H1 (cell line): ENCODE measurements at regions not wholly inside any gene's neighbourhood (a gene's known extent, or its start where the extent isn't known, plus 50 kb on each side); places are given as distances from the start of the nearest gene placed in this dataset.

Experiments used
- CTCF ChIA-PET: fragments of 300-600 bp; sonication (Branson Sonifier 250); formaldehyde crosslinking; loops from one replicate; lab custom pipeline; 2021; ENCODE audit not compliant: partially characterized antibody; lab: Charles Lee
- POLR2A ChIA-PET: fragments of 300-600 bp; sonication (Branson Sonifier 250); formaldehyde crosslinking; loops from one replicate; lab custom pipeline; 2021; ENCODE audit warnings: inconsistent platforms; ENCODE audit not compliant: partially characterized antibody; lab: Charles Lee
- DNase-seq, 2 experiments: peaks; one replicate each; pipeline versions ENCODE4 v3.0.0 to v3.0.0-alpha.2; 2010 to 2022; ENCODE audit warnings: low spot score in 2 of 2, low read depth in 1 of 2, mixed read lengths in 1 of 2
- FAIRE-seq: peaks from 2 replicates; lab custom pipeline; 2011; peaks lifted over from hg19 to GRCh38; lab: Jason Lieb, UNC
- H2AFZ ChIP-seq: 2 replicates; pipeline ENCODE4 v1.8.1; 2012; ENCODE audit warnings: low read length, inconsistent platforms
- H2AK5ac ChIP-seq: 2 replicates; pipeline ENCODE4 v1.6.1; 2013; ENCODE audit warnings: low read depth, low read length
- H2BK120ac ChIP-seq: replicated peaks from 2 replicates; pipeline ENCODE3; 2013; ENCODE audit warnings: low read depth, low read length, inconsistent platforms
- H2BK12ac ChIP-seq: 2 replicates; pipeline ENCODE4 v1.6.1; 2013; ENCODE audit warnings: low read depth, low read length
- H2BK15ac ChIP-seq: 2 replicates; pipeline ENCODE4 v1.6.1; 2013; ENCODE audit warnings: low read length
- H2BK20ac ChIP-seq: 2 replicates; pipeline ENCODE4 v1.6.1; 2013; ENCODE audit warnings: low read length
- H2BK5ac ChIP-seq: 2 replicates; pipeline ENCODE4 v1.6.1; 2013; ENCODE audit warnings: low read depth, low read length
- H3K14ac ChIP-seq: 2 replicates; pipeline ENCODE4 v1.6.1; 2013; ENCODE audit warnings: inconsistent platforms; ENCODE audit not compliant: insufficient read length
- H3K18ac ChIP-seq: 2 replicates; pipeline ENCODE4 v1.6.1; 2013; ENCODE audit warnings: low read length; ENCODE audit errors: extremely low read depth
- H3K23ac ChIP-seq: 2 replicates; pipeline ENCODE4 v1.6.1; 2013; ENCODE audit warnings: inconsistent platforms; ENCODE audit not compliant: insufficient read length
- H3K23me2 ChIP-seq: 2 replicates; pipeline ENCODE4 v1.6.1; 2013; ENCODE audit warnings: low read depth, low read length
- H3K27ac ChIP-seq: 2 replicates; pipeline ENCODE4 v1.6.1; 2011; ENCODE audit warnings: low read depth, low read length, inconsistent platforms
- H3K27me3 ChIP-seq, 4 experiments: replicated peaks in 1 of 4; 1 replicate in 1 of 4; 2 replicates in 3 of 4; pipeline versions ENCODE4 v1.6.1 to v1.8.1; 2011 to 2013; ENCODE audit warnings: low read length in 3 of 4, mild to moderate bottlenecking in 3 of 4, inconsistent platforms in 2 of 4, mixed read lengths in 2 of 4, moderate library complexity in 1 of 4; ENCODE audit not compliant: control insufficient read depth in 3 of 4, insufficient read depth in 3 of 4; ENCODE audit errors: extremely low read depth in 1 of 4
- H3K36me3 ChIP-seq, 4 experiments: 2 replicates each; pipeline versions ENCODE4 v1.6.1 to v1.8.1; 2011 to 2013; ENCODE audit warnings: mild to moderate bottlenecking in 4 of 4, low read length in 3 of 4, moderate library complexity in 2 of 4, control low read depth in 1 of 4, inconsistent platforms in 1 of 4; ENCODE audit not compliant: insufficient read depth in 4 of 4, control insufficient read depth in 2 of 4
- H3K4ac ChIP-seq: replicated peaks from 2 replicates; pipeline ENCODE3; 2013; ENCODE audit warnings: low read length, low read depth, mixed read lengths, inconsistent platforms; ENCODE audit not compliant: insufficient read length
- H3K4me1 ChIP-seq, 4 experiments: replicated peaks in 1 of 4; 1 replicate in 1 of 4; 2 replicates in 3 of 4; pipeline versions ENCODE4 v1.6.1 to v1.8.1; 2011 to 2013; ENCODE audit warnings: low read length in 3 of 4, inconsistent platforms in 2 of 4, mixed read lengths in 1 of 4; ENCODE audit not compliant: insufficient read depth in 4 of 4, control insufficient read depth in 3 of 4
- H3K4me2 ChIP-seq, 2 experiments: 2 replicates each; pipeline versions ENCODE4 v1.6.1 to v1.8.1; 2011 to 2013; ENCODE audit warnings: low read depth in 2 of 2, low read length in 2 of 2, control low read depth in 1 of 2, inconsistent platforms in 1 of 2, mild to moderate bottlenecking in 1 of 2; ENCODE audit not compliant: insufficient read depth in 1 of 2
- H3K4me3 ChIP-seq, 4 experiments: fragments of 200-600, 300-600 bp in 1 of 4; sonication (generic), shearing (Covaris generic), sonication (Bioruptor Twin) in 1 of 4; 2 replicates each; pipeline versions ENCODE4 v1.5.1 to v1.8.1; 2011 to 2016; ENCODE audit warnings: low read length in 4 of 4, low read depth in 3 of 4, control low read depth in 2 of 4, inconsistent platforms in 2 of 4, mild to moderate bottlenecking in 2 of 4, mixed read lengths in 1 of 4, moderate library complexity in 1 of 4; ENCODE audit not compliant: insufficient read depth in 2 of 4; ENCODE audit errors: extremely low read depth in 1 of 4
- H3K56ac ChIP-seq: replicated peaks from 2 replicates; pipeline ENCODE3; 2013; ENCODE audit warnings: low read depth, mild to moderate bottlenecking, mixed read lengths, low read length, inconsistent platforms; ENCODE audit not compliant: insufficient read length
- H3K79me1 ChIP-seq: 2 replicates; pipeline ENCODE4 v1.6.1; 2013; ENCODE audit warnings: low read depth, low read length, control low read depth
- H3K79me2 ChIP-seq, 2 experiments: 2 replicates each; pipeline versions ENCODE4 v1.6.1 to v1.8.1; 2012 to 2013; ENCODE audit warnings: low read length in 2 of 2, mild to moderate bottlenecking in 2 of 2, inconsistent platforms in 1 of 2; ENCODE audit not compliant: insufficient read depth in 2 of 2, control insufficient read depth in 1 of 2
- H3K9ac ChIP-seq, 4 experiments: replicated peaks in 1 of 4; 1 replicate in 1 of 4; 2 replicates in 3 of 4; pipeline versions ENCODE4 v1.6.1 to v1.8.1; 2011 to 2013; ENCODE audit warnings: low read depth in 3 of 4, low read length in 3 of 4, control low read depth in 2 of 4, mild to moderate bottlenecking in 2 of 4, moderate library complexity in 2 of 4, inconsistent platforms in 1 of 4; ENCODE audit errors: extremely low read depth in 1 of 4
- H3K9me3 ChIP-seq, 2 experiments: 2 replicates each; pipeline versions ENCODE4 v1.6.1 to v1.8.1; 2012 to 2013; ENCODE audit warnings: mild to moderate bottlenecking in 2 of 2, moderate library complexity in 2 of 2, control low read depth in 1 of 2, inconsistent platforms in 1 of 2, low read depth in 1 of 2, low read length in 1 of 2, mixed read lengths in 1 of 2; ENCODE audit not compliant: insufficient read depth in 2 of 2
- H4K20me1 ChIP-seq, 2 experiments: replicated peaks in 1 of 2; 2 replicates each; pipeline versions ENCODE3 to v1.8.1; 2011 to 2013; ENCODE audit warnings: inconsistent platforms in 2 of 2, low read length in 2 of 2, mild to moderate bottlenecking in 1 of 2; ENCODE audit not compliant: insufficient read depth in 2 of 2, control insufficient read depth in 1 of 2
- H4K5ac ChIP-seq: 2 replicates; pipeline ENCODE4 v1.6.1; 2013; ENCODE audit warnings: low read length, low read depth, mixed read lengths, inconsistent platforms; ENCODE audit not compliant: insufficient read length
- H4K8ac ChIP-seq: 2 replicates; pipeline ENCODE4 v1.8.0; 2013; ENCODE audit warnings: mild to moderate bottlenecking, moderate library complexity, low read length, inconsistent platforms; ENCODE audit not compliant: insufficient read depth; ENCODE audit errors: extremely low read depth
- H4K91ac ChIP-seq: replicated peaks from 2 replicates; pipeline ENCODE3; 2013; ENCODE audit warnings: low read length, mixed read lengths, inconsistent platforms; ENCODE audit not compliant: insufficient read length
- EZH2 ChIP-seq: fragments of 200-600 bp; sonication (generic); IDR thresholded peaks from 2 replicates; pipeline ENCODE4 v1.7.1; 2012; ENCODE audit warnings: low read depth, mild to moderate bottlenecking, moderate library complexity, low read length, inconsistent platforms; ENCODE audit not compliant: severe bottlenecking
- JUN ChIP-seq: IDR thresholded peaks from 2 replicates; pipeline ENCODE4 v1.6.1; 2011; ENCODE audit warnings: low read depth, mild to moderate bottlenecking, improper control_type of control experiment, low read length
- USF2 ChIP-seq: IDR thresholded peaks from 2 replicates; pipeline ENCODE4 v1.6.1; 2011; ENCODE audit warnings: low read length, improper control_type of control experiment
- WGBS, 2 experiments: shearing (Covaris generic) in 1 of 2; methylation state at CpG; one replicate each; pipeline versions ENCODE4 v1.1.6 to v1.1.7; 2013 to 2015; ENCODE audit warnings: low lambda C conversion rate in 2 of 2, mixed read lengths in 2 of 2, inconsistent platforms in 1 of 2, low coverage in 1 of 2, missing lambda C conversion rate in 1 of 2; ENCODE audit not compliant: insufficient replicate concordance in 2 of 2, insufficient coverage in 1 of 2, insufficient read length in 1 of 2; ENCODE audit errors: extremely low coverage in 1 of 2, missing lambda C conversion rate in 1 of 2; 5-methylcytosine and 5-hydroxymethylcytosine counted together

DNA sequence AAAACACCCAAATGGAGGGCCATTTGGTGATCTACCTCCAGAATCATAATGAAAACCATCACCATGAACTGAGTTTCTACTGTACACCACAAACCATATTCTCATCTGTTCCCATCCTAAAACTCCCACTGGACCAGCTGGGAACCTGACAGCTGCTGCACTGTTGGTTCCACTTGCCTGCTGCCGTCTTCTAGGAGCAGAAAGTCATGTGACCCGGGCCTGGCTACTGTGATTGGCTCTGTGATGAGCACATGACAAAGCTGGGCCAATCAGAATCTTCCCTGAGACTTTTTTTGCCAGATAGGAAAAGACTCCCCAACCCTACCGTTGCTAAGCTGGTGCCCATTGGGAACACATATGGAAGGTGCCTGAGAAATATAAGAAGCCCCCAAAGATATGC is 264.2 kb downstream of the MRTFB start:
- Histone ChIP-seq H3K18ac (no peak overlapping the region), H2BK20ac (no peak overlapping the region), H3K36me3 (no peaks in the 10 kb centered on the region), H4K91ac (no peak overlapping the region), H3K27ac (no peak overlapping the region), H2BK12ac (no peak overlapping the region), H3K4me2 (no peak overlapping the region), H3K27me3 (no peaks in the 10 kb centered on the region), H3K9ac (no peak overlapping the region), H4K20me1 (peaks cover 0 to 6% of the 10 kb centered on the region in 2 experiments)
- POLR2A ChIA-PET, result no interaction called here
- no peak for FAIRE-seq
- TF ChIP-seq USF2 (peak; percentile 52; the same call in 1 of the 2 replicates), EZH2 (no peak), JUN (no peak)
- TF ChIP-seq, all 59 proteins: peak for 1
- H3K4me1 ChIP-seq, result peaks cover 0 to 2% (median 0%) of the 10 kb centered on the region in 4 experiments; a peak in 3 of 7 replicates
- H2BK15ac ChIP-seq, result no peak overlapping the region
- 87% methylated on average over 3 of the region's 3 CpGs; no CpG with 5 or more reads in 1 of the 2 experiments for WGBS, 2 experiments
- H3K9me3 ChIP-seq, result no peaks in the 10 kb centered on the region
- no peak overlapping the region for H3K14ac ChIP-seq
- no peak overlapping the region for H3K4ac ChIP-seq
- no peak overlapping the region for H2AFZ ChIP-seq
- no peaks in the 10 kb centered on the region for H3K79me2 ChIP-seq
- H4K5ac ChIP-seq, result no peak overlapping the region
- DNase-seq, result no peak
- H3K23me2 ChIP-seq, result peaks cover 7% of the 10 kb centered on the region; the same call in 1 of the 2 replicates
- no peak overlapping the region for H3K56ac ChIP-seq
- H2BK5ac ChIP-seq, result no peak overlapping the region
- H3K23ac ChIP-seq, result no peak overlapping the region
- no peak overlapping the region for H4K8ac ChIP-seq
- CTCF ChIA-PET, result interaction anchor here (1.5 kb wide), 1 partner anchor 24 kb away, joined by 3 read pairs; no protein-coding TSS in a partner anchor
- H2BK120ac ChIP-seq, result no peak overlapping the region
- no peak overlapping the region for H3K4me3 ChIP-seq
- no peak overlapping the region for H2AK5ac ChIP-seq
- no peaks in the 10 kb centered on the region for H3K79me1 ChIP-seq
